ENCODE measurements at regions not wholly inside any gene's neighbourhood (a gene's known extent, or its start where the extent isn't known, plus 50 kb on each side); places are given as distances from the start of the nearest gene placed in this dataset.
"Not testable (repeated sequence)": the region's sequence is repeated elsewhere in the genome, so short reads cannot be mapped to it uniquely, and the experiment has no call there.

DNA sequence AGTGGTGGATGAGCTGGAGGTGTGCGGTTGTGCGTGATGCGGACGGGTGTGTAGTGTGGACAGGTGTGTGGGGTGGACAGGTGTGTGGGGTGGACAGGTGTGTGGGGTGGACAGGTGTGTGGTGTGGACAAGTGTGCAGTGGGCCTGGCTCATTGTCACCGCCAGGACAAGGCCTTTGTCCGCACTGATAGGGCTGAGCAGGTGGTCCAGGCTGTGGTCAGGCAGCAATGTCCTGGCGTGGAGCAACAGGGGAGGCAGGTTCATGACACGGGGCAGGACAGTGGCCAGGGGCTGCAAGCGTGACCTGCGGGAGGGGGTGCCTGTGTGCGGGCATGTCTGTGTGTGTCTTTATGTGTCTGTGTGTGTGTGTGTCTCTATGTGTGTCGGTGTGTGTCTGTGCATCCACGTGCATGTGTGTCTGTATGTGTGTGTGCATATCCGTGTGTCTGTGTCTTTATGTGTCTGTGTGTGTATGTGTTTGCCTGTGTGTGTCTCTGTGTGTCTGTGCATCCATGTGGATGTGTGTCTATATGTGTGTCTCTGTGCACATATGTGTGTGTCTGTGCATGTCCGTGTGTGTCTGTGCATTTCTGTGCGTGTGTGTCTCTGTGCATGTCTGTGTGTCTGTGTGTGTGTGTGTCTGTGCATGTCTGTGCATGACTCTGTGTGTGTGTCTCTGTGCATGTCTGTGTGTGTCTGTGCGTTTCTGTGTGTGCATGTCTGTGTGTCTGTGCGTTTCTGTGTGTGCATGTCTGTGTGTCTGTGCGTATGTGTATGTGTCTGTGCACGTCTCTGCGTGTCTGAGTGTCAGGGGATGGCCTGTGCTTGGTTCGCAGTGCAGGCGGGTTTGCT is 161.0 kb downstream of the TMEM121 start:
- H3K4me3 ChIP-seq (ENCODE audit: low read depth, low read length) = not testable (repeated sequence)

DNA sequence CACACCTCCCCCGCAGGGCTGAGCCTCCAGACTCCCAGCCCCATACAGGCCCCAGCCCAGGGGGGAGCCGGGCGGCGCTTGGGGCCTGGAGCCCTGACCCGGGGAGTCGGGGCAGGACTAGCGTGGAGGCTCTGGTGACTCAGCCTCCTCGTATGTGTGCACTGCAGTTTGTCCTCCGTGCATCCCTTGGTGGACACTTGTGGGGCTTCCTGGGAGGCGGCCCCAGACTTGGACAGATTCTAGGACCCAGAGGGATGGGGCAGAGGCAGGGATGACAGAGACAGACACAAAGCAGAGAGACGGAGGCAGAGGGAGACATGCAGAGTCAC is 161.6 kb downstream of the TMEM121 start:
- H3K4me3 ChIP-seq (ENCODE audit: low read depth, low read length); DNase-seq (ENCODE audit: low read depth): not testable (repeated sequence)

More for the DNA sequence above, 161.0 kb downstream of the TMEM121 start:
- DNase-seq (ENCODE audit: low read depth) = not testable (repeated sequence)

DNA sequence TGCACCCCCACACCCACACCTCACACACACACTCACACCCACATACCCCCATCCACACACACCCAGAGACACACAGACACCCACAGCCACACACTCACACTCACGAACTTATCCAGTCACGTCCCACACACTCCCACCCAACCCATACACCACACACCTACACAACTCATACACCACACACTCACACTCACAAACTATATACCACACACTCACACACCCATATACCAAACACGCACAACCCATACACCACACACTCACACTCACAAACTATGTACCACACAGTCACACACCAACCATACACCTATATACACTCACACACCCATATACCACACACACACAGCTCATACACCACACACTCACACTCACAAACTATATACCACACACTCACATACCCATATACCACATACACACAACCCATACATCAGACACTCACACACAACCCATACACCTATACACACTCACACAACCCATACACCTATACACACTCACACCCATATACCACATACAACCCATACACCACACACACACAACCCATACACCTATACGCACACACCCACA is 162.4 kb downstream of the TMEM121 start:
- DNase-seq (ENCODE audit: low read depth); H3K4me3 ChIP-seq (ENCODE audit: low read depth, low read length): not testable (repeated sequence)

DNA sequence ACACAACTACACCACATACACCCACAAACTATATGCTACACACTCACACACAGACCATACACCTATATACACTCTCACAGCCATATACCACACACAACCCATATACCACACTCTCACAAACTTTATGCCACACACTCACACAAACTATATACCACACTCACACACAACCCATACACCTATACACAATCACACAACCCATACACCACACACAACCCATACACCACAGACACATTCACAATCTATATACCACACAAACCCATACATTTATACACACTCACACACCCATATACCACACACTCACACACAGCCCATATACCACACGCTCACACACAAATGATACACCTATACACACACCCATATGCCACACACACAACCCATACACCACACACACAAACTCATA is 163.3 kb downstream of the TMEM121 start:
- TF ChIP-seq, protein P1, sequence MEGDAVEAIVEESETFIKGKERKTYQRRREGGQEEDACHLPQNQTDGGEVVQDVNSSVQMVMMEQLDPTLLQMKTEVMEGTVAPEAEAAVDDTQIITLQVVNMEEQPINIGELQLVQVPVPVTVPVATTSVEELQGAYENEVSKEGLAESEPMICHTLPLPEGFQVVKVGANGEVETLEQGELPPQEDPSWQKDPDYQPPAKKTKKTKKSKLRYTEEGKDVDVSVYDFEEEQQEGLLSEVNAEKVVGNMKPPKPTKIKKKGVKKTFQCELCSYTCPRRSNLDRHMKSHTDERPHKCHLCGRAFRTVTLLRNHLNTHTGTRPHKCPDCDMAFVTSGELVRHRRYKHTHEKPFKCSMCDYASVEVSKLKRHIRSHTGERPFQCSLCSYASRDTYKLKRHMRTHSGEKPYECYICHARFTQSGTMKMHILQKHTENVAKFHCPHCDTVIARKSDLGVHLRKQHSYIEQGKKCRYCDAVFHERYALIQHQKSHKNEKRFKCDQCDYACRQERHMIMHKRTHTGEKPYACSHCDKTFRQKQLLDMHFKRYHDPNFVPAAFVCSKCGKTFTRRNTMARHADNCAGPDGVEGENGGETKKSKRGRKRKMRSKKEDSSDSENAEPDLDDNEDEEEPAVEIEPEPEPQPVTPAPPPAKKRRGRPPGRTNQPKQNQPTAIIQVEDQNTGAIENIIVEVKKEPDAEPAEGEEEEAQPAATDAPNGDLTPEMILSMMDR (IDR thresholded peaks at IDR 0.05; ENCODE audit: low read depth, low read length) = no peak
- TF ChIP-seq, protein P2, sequence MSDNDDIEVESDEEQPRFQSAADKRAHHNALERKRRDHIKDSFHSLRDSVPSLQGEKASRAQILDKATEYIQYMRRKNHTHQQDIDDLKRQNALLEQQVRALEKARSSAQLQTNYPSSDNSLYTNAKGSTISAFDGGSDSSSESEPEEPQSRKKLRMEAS (IDR thresholded peaks at IDR 0.05; ENCODE audit: low read depth, low read length) = no peak
- TF ChIP-seq MYC (IDR thresholded peaks at IDR 0.05; ENCODE audit: low read depth, low read length) (no peak), POLR2A (IDR thresholded peaks at IDR 0.05; ENCODE audit: extremely low read depth, insufficient read length) (no peak)
- no peak overlapping the region for H3K4me3 ChIP-seq (ENCODE audit: low read depth, low read length)
- DNase-seq (ENCODE audit: low read depth) = no peak

DNA sequence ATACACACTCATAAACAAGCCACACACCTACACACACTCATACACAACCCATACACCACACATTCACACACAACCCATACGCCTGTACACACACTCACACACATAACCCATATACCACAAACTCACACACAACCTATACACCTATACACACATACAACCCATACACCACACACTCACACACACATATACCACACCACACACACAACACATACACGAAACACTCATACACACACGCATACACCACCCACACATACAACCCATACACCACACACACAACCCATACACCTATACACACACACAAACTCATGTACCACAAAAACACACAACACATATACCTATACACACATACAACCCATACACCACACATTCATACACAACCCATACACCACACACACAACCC is 164.3 kb downstream of the TMEM121 start:
- DNase-seq (ENCODE audit: low read depth) = no peak
- TF ChIP-seq, protein P1 (IDR thresholded peaks at IDR 0.05; ENCODE audit: low read depth, low read length) = no peak
- no peak for TF ChIP-seq POLR2A (IDR thresholded peaks at IDR 0.05; ENCODE audit: extremely low read depth, insufficient read length)
- TF ChIP-seq MYC (IDR thresholded peaks at IDR 0.05; ENCODE audit: low read depth, low read length) = no peak
- H3K4me3 ChIP-seq (ENCODE audit: low read depth, low read length) = no peak overlapping the region

DNA sequence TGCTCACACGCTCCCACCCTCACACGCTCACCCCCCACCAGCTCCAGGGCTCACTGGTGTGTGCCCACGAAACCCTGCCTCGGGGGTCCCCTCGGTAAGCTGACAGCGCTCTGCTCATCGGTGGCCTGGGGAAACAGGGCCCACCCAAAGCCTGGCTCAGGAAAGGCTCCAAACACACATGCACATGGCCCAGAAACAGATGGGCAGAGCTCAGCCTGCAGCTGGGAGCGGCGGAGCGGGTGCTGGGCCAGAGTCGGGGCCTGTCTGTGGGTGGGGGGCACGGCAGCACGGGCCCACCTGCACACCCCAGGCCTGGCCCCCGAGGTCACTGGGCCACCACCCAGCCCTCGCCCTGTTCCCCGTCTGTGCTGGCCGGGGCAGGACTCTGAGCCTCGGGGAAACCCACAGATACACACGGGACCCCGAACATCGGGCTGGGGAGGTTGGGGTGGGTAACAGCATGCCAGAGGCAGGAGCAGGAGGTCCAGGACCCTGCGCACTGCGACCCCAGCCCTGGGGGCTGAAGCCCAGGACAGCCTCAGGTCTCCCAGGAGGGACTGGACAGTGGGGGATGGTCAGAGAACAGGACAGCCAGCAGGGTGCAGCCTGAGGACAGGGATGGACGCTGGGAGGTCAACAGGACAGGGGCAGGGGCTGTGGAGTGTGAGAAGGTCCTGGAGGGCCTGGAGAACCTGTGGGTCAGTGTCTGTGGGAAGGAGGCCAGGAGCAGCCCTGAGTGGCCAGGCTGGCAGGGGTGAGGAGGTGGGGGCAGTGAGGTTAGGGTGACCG is 165.1 kb downstream of the TMEM121 start:
- H3K4me3 ChIP-seq (ENCODE audit: low read depth, low read length); DNase-seq (ENCODE audit: low read depth): not testable (repeated sequence)

DNA sequence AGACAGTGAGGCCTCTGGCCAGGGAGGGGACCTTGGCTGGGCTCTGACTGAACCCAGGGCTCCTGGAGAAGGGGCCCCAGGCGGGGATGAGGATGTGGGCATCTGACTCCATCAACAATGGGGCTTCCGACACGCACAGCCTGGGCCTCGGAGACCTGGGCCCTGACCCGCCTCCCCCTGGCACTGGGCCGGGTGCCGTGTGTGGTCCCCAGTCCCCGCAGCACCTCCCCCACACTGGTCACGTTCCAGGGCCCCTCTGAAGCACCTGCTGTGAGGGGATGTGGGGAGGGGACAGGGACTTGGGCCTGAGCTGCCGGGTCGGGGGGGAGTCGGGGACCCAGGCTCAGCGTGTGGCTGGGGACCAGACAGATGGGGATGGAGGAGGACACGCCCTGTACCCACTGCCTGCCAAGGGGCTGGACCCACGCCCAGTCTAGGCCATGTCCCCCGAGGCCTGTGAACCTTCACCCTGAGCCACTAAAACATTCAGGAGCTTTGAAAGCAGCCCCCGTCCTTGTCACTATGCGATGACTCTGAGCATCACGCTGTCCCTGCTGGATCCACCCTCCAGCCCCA is 165.8 kb downstream of the TMEM121 start:
- DNase-seq (ENCODE audit: low read depth); H3K4me3 ChIP-seq (ENCODE audit: low read depth, low read length): not testable (repeated sequence)

DNA sequence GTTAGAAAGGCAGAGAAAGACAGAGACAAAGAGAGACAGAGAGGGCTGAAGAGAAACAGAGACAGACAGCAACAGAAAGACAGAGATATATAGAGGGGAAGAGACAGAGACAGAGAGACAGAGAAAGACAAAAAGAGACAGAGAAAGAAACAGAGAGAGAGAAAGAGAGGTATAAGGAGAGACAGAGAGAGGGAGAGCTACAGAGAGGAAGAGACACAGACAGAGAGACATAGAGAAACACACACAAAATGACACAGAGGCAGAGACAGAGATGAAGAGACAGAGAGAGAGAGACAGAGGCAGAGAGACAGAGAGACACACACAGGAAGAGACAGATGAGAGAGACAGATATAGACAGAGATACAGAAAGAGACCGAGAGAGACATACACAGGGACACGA is 168.6 kb downstream of the TMEM121 start:
- no peak overlapping the region for H3K4me3 ChIP-seq (ENCODE audit: low read depth, low read length)
- no peak for DNase-seq (ENCODE audit: low read depth)
- TF ChIP-seq, protein P2 (IDR thresholded peaks at IDR 0.05; ENCODE audit: low read depth, low read length) = no peak
- TF ChIP-seq MYC (IDR thresholded peaks at IDR 0.05; ENCODE audit: low read depth, low read length) (no peak), POLR2A (IDR thresholded peaks at IDR 0.05; ENCODE audit: extremely low read depth, insufficient read length) (no peak)
- TF ChIP-seq, protein P1 (IDR thresholded peaks at IDR 0.05; ENCODE audit: low read depth, low read length) = no peak

DNA sequence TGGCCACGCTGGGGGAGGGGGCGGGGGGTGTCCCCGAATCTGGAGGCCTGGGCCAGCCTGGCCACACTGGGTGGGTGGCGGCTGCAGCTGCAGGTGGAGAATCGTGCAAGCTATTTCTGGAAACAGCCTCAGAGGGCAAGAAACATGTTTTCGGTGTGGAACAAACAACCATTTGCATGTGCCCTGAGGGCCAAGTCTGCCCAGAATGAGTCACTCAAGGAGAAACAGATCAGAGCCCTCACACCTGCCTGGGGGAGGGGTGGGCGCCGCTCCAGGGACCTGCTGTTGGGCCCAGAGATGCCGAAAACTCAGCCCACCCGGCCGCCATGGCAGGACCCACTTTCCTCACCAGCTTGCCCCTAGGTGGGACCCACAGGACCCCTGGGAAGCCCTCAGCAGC is 170.0 kb downstream of the TMEM121 start:
- not testable (repeated sequence) for H3K4me3 ChIP-seq (ENCODE audit: low read depth, low read length); DNase-seq (ENCODE audit: low read depth)

DNA sequence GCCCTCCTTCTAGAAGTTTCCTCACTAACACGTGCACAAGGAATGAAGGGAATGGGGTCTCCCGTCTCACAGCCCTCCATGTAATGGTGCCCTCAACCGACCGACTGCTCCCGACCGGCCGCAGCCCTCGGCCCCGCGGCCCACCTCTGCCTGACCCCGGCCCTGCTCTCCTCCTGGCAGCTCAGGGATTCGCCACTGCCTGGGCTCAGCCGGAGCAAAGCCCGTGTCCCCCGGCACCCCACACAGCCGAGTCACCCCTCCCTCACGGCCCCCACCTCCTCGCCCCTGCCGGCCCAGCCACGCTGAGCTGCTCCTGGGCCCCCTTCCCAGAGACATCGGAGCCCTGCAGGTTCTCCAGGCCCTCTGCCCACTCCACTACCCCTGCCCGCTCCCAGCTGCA is 171.0 kb downstream of the TMEM121 start:
- DNase-seq (ENCODE audit: low read depth); H3K4me3 ChIP-seq (ENCODE audit: low read depth, low read length): not testable (repeated sequence)

DNA sequence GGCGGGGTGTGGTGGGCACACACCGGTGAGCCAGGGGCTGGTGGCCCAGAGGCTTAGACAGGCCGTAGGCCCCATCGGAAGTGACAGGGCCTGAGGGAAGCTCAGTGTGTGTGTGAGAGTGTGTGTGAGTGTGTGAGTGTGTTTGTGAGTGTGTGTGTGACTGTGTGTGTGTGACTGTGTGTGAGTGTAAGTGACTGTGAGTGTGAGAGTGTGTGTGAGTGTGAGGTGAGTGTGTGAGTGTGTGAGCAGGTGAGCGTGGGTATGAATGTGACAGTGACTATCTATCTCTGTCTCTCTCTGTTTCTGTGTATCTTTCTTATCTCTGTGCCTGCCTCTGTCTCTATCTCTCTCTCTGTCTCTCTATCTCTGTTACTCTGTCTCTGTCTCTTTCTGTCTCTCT is 171.6 kb downstream of the TMEM121 start:
- not testable (repeated sequence) for DNase-seq (ENCODE audit: low read depth); H3K4me3 ChIP-seq (ENCODE audit: low read depth, low read length)

DNA sequence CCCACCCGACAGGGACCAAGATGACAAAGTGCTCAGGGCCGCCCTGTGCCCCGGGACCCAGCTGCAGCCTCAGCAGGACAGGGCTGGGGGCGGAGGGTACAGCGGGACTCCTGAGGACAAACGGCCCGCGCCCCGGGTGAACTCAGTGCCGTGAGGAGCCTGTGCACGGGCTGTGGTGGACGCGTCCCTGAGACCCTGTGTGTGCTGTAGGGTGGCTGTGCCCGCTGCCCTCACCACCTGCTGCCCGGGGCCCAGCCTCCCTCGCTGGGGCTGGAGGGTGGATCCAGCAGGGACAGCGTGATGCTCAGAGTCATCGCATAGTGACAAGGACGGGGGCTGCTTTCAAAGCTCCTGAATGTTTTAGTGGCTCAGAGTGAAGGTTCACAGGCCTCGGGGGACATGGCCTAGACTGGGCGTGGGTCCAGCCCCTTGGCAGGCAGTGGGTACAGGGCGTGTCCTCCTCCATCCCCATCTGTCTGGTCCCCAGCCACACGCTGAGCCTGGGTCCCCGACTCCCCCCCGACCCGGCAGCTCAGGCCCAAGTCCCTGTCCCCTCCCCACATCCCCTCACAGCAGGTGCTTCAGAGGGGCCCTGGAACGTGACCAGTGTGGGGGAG is 172.7 kb downstream of the TMEM121 start:
- not testable (repeated sequence) for H3K4me3 ChIP-seq (ENCODE audit: low read depth, low read length); DNase-seq (ENCODE audit: low read depth)

DNA sequence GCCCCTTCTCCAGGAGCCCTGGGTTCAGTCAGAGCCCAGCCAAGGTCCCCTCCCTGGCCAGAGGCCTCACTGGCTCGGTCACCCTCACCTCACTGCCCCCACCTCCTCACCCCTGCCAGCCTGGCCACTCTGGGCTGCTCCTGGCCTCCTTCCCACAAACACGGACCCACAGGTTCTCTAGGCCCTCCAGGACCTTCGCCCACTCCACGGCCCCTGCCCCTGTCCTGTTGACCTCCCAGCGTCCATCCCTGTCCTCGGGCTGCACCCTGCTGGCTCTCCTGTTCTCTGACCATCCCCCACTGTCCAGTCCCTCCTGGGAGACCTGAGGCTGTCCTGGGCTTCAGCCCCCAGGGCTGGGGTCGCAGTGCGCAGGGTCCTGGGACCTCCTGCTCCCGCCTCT is 173.3 kb downstream of the TMEM121 start:
- H3K4me3 ChIP-seq (ENCODE audit: low read depth, low read length); DNase-seq (ENCODE audit: low read depth): not testable (repeated sequence)

Measured in NB4 (cell line).